HEK293 (cell line): ENCODE measurements at regions not wholly inside any gene's neighbourhood (a gene's known extent, or its start where the extent isn't known, plus 50 kb on each side); places are given as distances from the start of the nearest gene placed in this dataset.

Source experiments
- CTCF ChIA-PET: fragments of 350-600 bp; formaldehyde crosslinking; extraction: SDS; loops from one replicate; lab custom pipeline; 2021; ENCODE audit warnings: antibody characterized with exemption; lab: Yijun Ruan, JAX
- POLR2A ChIA-PET: fragments of 300-600 bp; formaldehyde crosslinking; extraction: SDS; loops from one replicate; lab custom pipeline; 2020; ENCODE audit warnings: antibody characterized with exemption, inconsistent platforms; lab: Yijun Ruan, JAX
- H3K27ac ChIP-seq: fragments of 200-500 bp; sonication (Bioruptor generic); 2 replicates; pipeline ENCODE4 v1.5.1; 2014; ENCODE audit warnings: low read depth, low read length, control low read depth, inconsistent platforms; ENCODE audit errors: extremely low read depth
- H3K36me3 ChIP-seq, 2 experiments: fragments of 200-500 bp in 1 of 2; sonication (Bioruptor generic) in 1 of 2; 1 replicate in 1 of 2; 2 replicates in 1 of 2; pipeline ENCODE4 v1.5.1; 2014 to 2017; ENCODE audit warnings: inconsistent platforms in 2 of 2, low read length in 2 of 2; ENCODE audit not compliant: control insufficient read depth in 2 of 2, insufficient read depth in 1 of 2
- H3K4me1 ChIP-seq: fragments of 200-500 bp; sonication (Bioruptor generic); 2 replicates; pipeline ENCODE4 v1.5.1; 2014; ENCODE audit warnings: mild to moderate bottlenecking, low read length, inconsistent platforms; ENCODE audit not compliant: control insufficient read depth, insufficient read depth
- H3K4me3 ChIP-seq: 2 replicates; pipeline ENCODE4 v1.5.1; 2011; ENCODE audit warnings: low read depth, mild to moderate bottlenecking, control low read depth, low read length, moderate library complexity
- H3K9me3 ChIP-seq: fragments of 200-500 bp; sonication (Bioruptor generic); 2 replicates; pipeline ENCODE4 v1.5.1; 2014; ENCODE audit warnings: low read depth, low read length, inconsistent platforms; ENCODE audit not compliant: control insufficient read depth, insufficient read depth
- BCL11B ChIP-seq: fragments of 450-650 bp; formaldehyde crosslinking; IDR thresholded peaks from 2 replicates; pipeline ENCODE4 v1.5.1; 2016; ENCODE audit warnings: low read depth, missing biosample characterization, missing genetic modification characterization
- GLI2 ChIP-seq: fragments of 450-650 bp; formaldehyde crosslinking; IDR thresholded peaks from 2 replicates; pipeline ENCODE4; 2017; ENCODE audit warnings: missing biosample characterization, missing genetic modification characterization, low read depth, borderline replicate concordance
- HOXA7 ChIP-seq: sonication (generic); formaldehyde crosslinking; IDR thresholded peaks from 2 replicates; pipeline ENCODE4 v1.8.1; 2022; ENCODE audit warnings: missing genetic modification reagents, borderline replicate concordance
- PATZ1 ChIP-seq: fragments of 450-650 bp; formaldehyde crosslinking; IDR thresholded peaks from 2 replicates; pipeline ENCODE4 v1.5.1; 2016; ENCODE audit warnings: missing biosample characterization, missing genetic modification characterization
- WT1 ChIP-seq: fragments of 450-650 bp; formaldehyde crosslinking; IDR thresholded peaks from 2 replicates; pipeline ENCODE4 v1.5.1; 2016; ENCODE audit warnings: missing biosample characterization, missing genetic modification characterization
- ZNF114 ChIP-seq: fragments of 450-650 bp; formaldehyde crosslinking; IDR thresholded peaks from 2 replicates; pipeline ENCODE4 v1.5.0; 2017; ENCODE audit warnings: missing biosample characterization, missing genetic modification characterization
- ZNF169 ChIP-seq: fragments of 450-650 bp; formaldehyde crosslinking; IDR thresholded peaks from 2 replicates; pipeline ENCODE4 v1.5.1; 2016; ENCODE audit warnings: missing biosample characterization, missing genetic modification characterization
- ZNF24 ChIP-seq: fragments of 450-650 bp; formaldehyde crosslinking; IDR thresholded peaks from 2 replicates; pipeline ENCODE4 v1.5.1; 2016; ENCODE audit warnings: missing biosample characterization, missing genetic modification characterization
- ZNF26 ChIP-seq: fragments of 450-650 bp; formaldehyde crosslinking; IDR thresholded peaks from 2 replicates; pipeline ENCODE4 v1.5.1; 2016; ENCODE audit warnings: missing biosample characterization, missing genetic modification characterization
- ZNF292 ChIP-seq: fragments of 450-650 bp; formaldehyde crosslinking; IDR thresholded peaks from 2 replicates; pipeline ENCODE4 v1.5.1; 2016; ENCODE audit warnings: low read depth, missing biosample characterization, missing genetic modification characterization, borderline replicate concordance
- ZNF354C ChIP-seq: fragments of 450-650 bp; formaldehyde crosslinking; IDR thresholded peaks from 2 replicates; pipeline ENCODE4 v1.5.1; 2016; ENCODE audit warnings: missing biosample characterization, missing genetic modification characterization, low read depth, borderline replicate concordance
- ZNF48 ChIP-seq: fragments of 450-650 bp; formaldehyde crosslinking; IDR thresholded peaks from 2 replicates; pipeline ENCODE4 v1.5.1; 2016; ENCODE audit warnings: missing biosample characterization, missing genetic modification characterization
- ZNF514 ChIP-seq: fragments of 450-650 bp; formaldehyde crosslinking; IDR thresholded peaks from 2 replicates; pipeline ENCODE4 v1.5.1; 2016; ENCODE audit warnings: missing biosample characterization, missing genetic modification characterization
- ZNF560 ChIP-seq: fragments of 450-650 bp; formaldehyde crosslinking; IDR thresholded peaks from 2 replicates; pipeline ENCODE4 v1.5.1; 2017; ENCODE audit warnings: missing biosample characterization, missing genetic modification characterization, borderline replicate concordance
- ZNF621 ChIP-seq: fragments of 450-650 bp; formaldehyde crosslinking; IDR thresholded peaks from 2 replicates; pipeline ENCODE4 v1.5.1; 2017; ENCODE audit warnings: missing biosample characterization, missing genetic modification characterization
- ZNF768 ChIP-seq: fragments of 450-650 bp; formaldehyde crosslinking; IDR thresholded peaks from 2 replicates; pipeline ENCODE4 v1.5.1; 2018; ENCODE audit warnings: missing biosample characterization, mild to moderate bottlenecking, missing genetic modification characterization
- ZNF791 ChIP-seq: fragments of 450-650 bp; formaldehyde crosslinking; IDR thresholded peaks from 2 replicates; pipeline ENCODE4 v1.5.1; 2016; ENCODE audit warnings: missing biosample characterization, missing genetic modification characterization
- TF ChIP-seq, protein P1 (sequence below): fragments of 450-650 bp; formaldehyde crosslinking; IDR thresholded peaks from 2 replicates; pipeline ENCODE4 v1.5.1; 2017; ENCODE audit warnings: missing biosample characterization, missing genetic modification characterization
- TF ChIP-seq, protein P2 (sequence below): fragments of 450-650 bp; formaldehyde crosslinking; IDR thresholded peaks from 2 replicates; pipeline ENCODE4 v1.5.1; 2016; ENCODE audit warnings: missing biosample characterization, missing genetic modification characterization

DNA sequence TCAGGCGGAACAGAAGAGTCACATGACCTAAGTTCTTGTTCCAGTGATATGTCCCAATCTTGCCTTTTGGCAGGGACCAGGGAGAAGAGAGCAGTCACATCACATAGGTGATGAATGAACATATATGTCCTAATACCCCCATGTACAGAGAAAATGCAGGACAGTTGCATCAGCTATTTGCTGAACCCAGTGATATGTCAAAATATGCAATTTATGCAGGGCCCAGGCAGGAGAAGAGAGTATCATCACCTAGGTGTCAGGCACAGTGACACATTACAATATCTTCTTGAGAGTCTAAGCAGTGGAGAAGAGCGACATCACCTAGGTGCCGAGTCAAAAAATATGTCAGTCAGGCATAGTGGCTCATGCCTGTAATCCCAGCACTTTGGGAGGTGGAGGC, 139.9 kb downstream of the ZNF675 start:
- TF ChIP-seq ZNF48 (no peak), ZNF114 (tag by site-specific recombination) (no peak), WT1 (no peak), PATZ1 (tag by site-specific recombination) (no peak), ZNF169 (tag by site-specific recombination) (no peak), ZNF26 (tag by site-specific recombination) (no peak), GLI2 (tag by site-specific recombination) (no peak), ZNF560 (tag by site-specific recombination) (no peak)
- TF ChIP-seq, protein P1, sequence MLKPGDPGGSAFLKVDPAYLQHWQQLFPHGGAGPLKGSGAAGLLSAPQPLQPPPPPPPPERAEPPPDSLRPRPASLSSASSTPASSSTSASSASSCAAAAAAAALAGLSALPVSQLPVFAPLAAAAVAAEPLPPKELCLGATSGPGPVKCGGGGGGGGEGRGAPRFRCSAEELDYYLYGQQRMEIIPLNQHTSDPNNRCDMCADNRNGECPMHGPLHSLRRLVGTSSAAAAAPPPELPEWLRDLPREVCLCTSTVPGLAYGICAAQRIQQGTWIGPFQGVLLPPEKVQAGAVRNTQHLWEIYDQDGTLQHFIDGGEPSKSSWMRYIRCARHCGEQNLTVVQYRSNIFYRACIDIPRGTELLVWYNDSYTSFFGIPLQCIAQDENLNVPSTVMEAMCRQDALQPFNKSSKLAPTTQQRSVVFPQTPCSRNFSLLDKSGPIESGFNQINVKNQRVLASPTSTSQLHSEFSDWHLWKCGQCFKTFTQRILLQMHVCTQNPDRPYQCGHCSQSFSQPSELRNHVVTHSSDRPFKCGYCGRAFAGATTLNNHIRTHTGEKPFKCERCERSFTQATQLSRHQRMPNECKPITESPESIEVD (tag by site-specific recombination), result no peak
- CTCF ChIA-PET, result no interaction called here

DNA sequence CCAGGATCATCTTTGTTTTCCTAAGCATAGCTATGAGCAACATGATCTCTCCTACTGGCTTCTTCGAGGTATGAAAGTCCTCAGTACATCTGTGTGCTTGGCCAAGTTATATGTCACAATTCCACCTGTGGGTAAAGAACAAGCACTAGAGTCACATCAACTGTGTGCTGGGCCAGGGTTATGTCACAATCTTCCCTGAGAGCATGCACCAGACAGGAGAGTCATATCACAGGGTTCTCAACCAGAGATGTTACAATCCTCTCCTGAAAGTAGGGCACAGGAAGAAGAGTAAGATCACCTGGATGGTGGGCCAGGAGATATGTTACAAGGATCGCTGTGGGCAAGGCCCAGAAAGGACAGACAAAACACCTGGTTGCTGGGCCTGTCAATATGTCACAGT, 143.7 kb downstream of the ZNF675 start:
- Histone ChIP-seq H3K27ac (no peak overlapping the region), H3K36me3 (no peaks in the 10 kb centered on the region), H3K4me1 (no peaks in the 10 kb centered on the region), H3K4me3 (no peak overlapping the region), H3K9me3 (no peaks in the 10 kb centered on the region)
- no peak for TF ChIP-seq BCL11B
- TF ChIP-seq ZNF514, result no peak
- no peak for TF ChIP-seq ZNF354C (tag by site-specific recombination)
- TF ChIP-seq, protein P2, sequence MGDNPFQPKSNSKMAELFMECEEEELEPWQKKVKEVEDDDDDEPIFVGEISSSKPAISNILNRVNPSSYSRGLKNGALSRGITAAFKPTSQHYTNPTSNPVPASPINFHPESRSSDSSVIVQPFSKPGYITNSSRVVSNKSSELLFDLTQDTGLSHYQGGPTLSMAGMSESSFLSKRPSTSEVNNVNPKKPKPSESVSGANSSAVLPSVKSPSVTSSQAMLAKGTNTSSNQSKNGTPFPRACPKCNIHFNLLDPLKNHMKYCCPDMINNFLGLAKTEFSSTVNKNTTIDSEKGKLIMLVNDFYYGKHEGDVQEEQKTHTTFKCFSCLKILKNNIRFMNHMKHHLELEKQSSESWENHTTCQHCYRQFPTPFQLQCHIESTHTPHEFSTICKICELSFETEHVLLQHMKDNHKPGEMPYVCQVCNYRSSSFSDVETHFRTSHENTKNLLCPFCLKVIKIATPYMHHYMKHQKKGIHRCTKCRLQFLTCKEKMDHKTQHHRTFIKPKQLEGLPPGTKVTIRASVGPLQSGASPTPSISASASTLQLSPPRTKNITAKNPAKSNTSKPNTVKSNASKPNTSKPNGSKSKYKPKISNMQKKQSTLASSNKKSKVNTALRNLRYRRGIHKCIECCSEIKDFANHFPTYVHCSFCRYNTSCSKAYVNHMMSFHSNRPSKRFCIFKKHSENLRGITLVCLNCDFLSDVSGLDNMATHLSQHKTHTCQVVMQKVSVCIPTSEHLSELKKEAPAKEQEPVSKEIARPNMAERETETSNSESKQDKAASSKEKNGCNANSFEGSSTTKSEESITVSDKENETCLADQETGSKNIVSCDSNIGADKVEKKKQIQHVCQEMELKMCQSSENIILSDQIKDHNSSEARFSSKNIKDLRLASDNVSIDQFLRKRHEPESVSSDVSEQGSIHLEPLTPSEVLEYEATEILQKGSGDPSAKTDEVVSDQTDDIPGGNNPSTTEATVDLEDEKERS (tag by site-specific recombination), result no peak
- POLR2A ChIA-PET, result no interaction called here
- CTCF ChIA-PET, result no interaction called here

More for the DNA sequence above, 139.9 kb downstream of the ZNF675 start:
- H3K27ac ChIP-seq, result no peak overlapping the region
- no peaks in the 10 kb centered on the region for H3K36me3 ChIP-seq
- no peaks in the 10 kb centered on the region for H3K9me3 ChIP-seq
- H3K4me1 ChIP-seq, result no peaks in the 10 kb centered on the region
- no peak overlapping the region for H3K4me3 ChIP-seq
- POLR2A ChIA-PET, result no interaction called here

- Histone ChIP-seq H3K36me3 (no peaks in the 10 kb centered on the region), H3K27ac (no peak overlapping the region), H3K9me3 (no peaks in the 10 kb centered on the region), H3K4me3 (no peak overlapping the region), H3K4me1 (no peaks in the 10 kb centered on the region)
- ChIA-PET POLR2A (no interaction called here), CTCF (no interaction called here)
- no peak for TF ChIP-seq ZNF292 (tag by site-specific recombination)
- no peak for TF ChIP-seq ZNF768 (tag by site-specific recombination)
- no peak for TF ChIP-seq ZNF791 (tag by site-specific recombination)
- no peak for TF ChIP-seq ZNF24 (tag by site-specific recombination)
- TF ChIP-seq ZNF621 (tag by site-specific recombination), result no peak
- TF ChIP-seq HOXA7 (CRISPR knock-in tag), result no peak
- TF ChIP-seq GLI2 (tag by site-specific recombination), result no peak
Observed at GRCh38 chr19:23542562-23542961, 144.4 kb downstream of the ZNF675 start.
